ENCODE measurements at regions not wholly inside any gene's neighbourhood (a gene's known extent, or its start where the extent isn't known, plus 50 kb on each side); places are given as distances from the start of the nearest gene placed in this dataset.

GRCh38 chr21:18191139-18191538 is 53.5 kb upstream of the CHODL start:
- H3K27me3 ChIP-seq (ENCODE audit: control insufficient read depth, insufficient read depth), result no peaks in the 10 kb centered on the region
- ATAC-seq (no peak), DNase-seq (no peak)
- no peak overlapping the region for H3K4me3 ChIP-seq (ENCODE audit: low read length)
- no peak overlapping the region for H3K27ac ChIP-seq (ENCODE audit: low read length)
- H3K9me3 ChIP-seq (ENCODE audit: control insufficient read depth, low read length), result no peaks in the 10 kb centered on the region
- intact Hi-C loops (cut with DNase I), result no loop called here
- H3K4me1 ChIP-seq (ENCODE audit: control insufficient read depth, insufficient read depth, low read length), result no peaks in the 10 kb centered on the region

GRCh38 chr21:18178509-18178908 is 66.1 kb upstream of the CHODL start:
- intact Hi-C loops (cut with DNase I), result no loop called here
- Histone ChIP-seq H3K27ac (ENCODE audit: low read length) (no peak overlapping the region), H3K9me3 (ENCODE audit: control insufficient read depth, low read length) (no peaks in the 10 kb centered on the region), H3K27me3 (ENCODE audit: control insufficient read depth, insufficient read depth) (no peaks in the 10 kb centered on the region), H3K4me1 (ENCODE audit: control insufficient read depth, insufficient read depth, low read length) (no peaks in the 10 kb centered on the region), H3K4me3 (ENCODE audit: low read length) (no peak overlapping the region)
- DNase-seq, result no peak
- ATAC-seq, result no peak

- DNase-seq (no peak), ATAC-seq (no peak)
- Histone ChIP-seq H3K9me3 (ENCODE audit: control insufficient read depth, low read length) (no peaks in the 10 kb centered on the region), H3K27ac (ENCODE audit: low read length) (no peak overlapping the region), H3K27me3 (ENCODE audit: control insufficient read depth, insufficient read depth) (no peaks in the 10 kb centered on the region), H3K4me3 (ENCODE audit: low read length) (no peak overlapping the region), H3K4me1 (ENCODE audit: control insufficient read depth, insufficient read depth, low read length) (no peaks in the 10 kb centered on the region)
- intact Hi-C loops (cut with DNase I), result no loop called here
Measured at GRCh38 chr21:18174370-18174769, 70.3 kb upstream of the CHODL start.

- H3K27me3 ChIP-seq (ENCODE audit: control insufficient read depth, insufficient read depth), result no peaks in the 10 kb centered on the region
- H3K27ac ChIP-seq (ENCODE audit: low read length), result no peak overlapping the region
- H3K4me1 ChIP-seq (ENCODE audit: control insufficient read depth, insufficient read depth, low read length), result no peaks in the 10 kb centered on the region
- 96% methylated on average over 1 of the region's 2 CpGs for whole genome bisulfite sequencing
- H3K9me3 ChIP-seq (ENCODE audit: control insufficient read depth, low read length), result no peaks in the 10 kb centered on the region
- DNase-seq (no peak), ATAC-seq (no peak)
- no peak overlapping the region for H3K4me3 ChIP-seq (ENCODE audit: low read length)
- intact Hi-C loops (cut with DNase I), result no loop called here
Measured at GRCh38 chr21:18170829-18171228, 73.8 kb upstream of the CHODL start.

- 91% methylated on average over 2 of the region's 2 CpGs for WGBS
- no peak for ATAC-seq
Measured at GRCh38 chr21:18170221-18170620, 74.4 kb upstream of the CHODL start.

GRCh38 chr21:18168108-18168507 is 76.5 kb upstream of the CHODL start:
- DNase-seq (no peak), ATAC-seq (no peak)
- Histone ChIP-seq H3K27ac (ENCODE audit: low read length) (no peak overlapping the region), H3K9me3 (ENCODE audit: control insufficient read depth, low read length) (no peaks in the 10 kb centered on the region), H3K4me1 (ENCODE audit: control insufficient read depth, insufficient read depth, low read length) (no peaks in the 10 kb centered on the region), H3K27me3 (ENCODE audit: control insufficient read depth, insufficient read depth) (no peaks in the 10 kb centered on the region), H3K4me3 (ENCODE audit: low read length) (no peak overlapping the region)
- WGBS, result 83% methylated on average over 3 of the region's 3 CpGs
- intact Hi-C loops (cut with DNase I), result no loop called here

More at GRCh38 chr21:18170221-18170620, 74.4 kb upstream of the CHODL start:
- Histone ChIP-seq H3K27ac (ENCODE audit: low read length) (no peak overlapping the region), H3K4me1 (ENCODE audit: control insufficient read depth, insufficient read depth, low read length) (no peaks in the 10 kb centered on the region), H3K9me3 (ENCODE audit: control insufficient read depth, low read length) (no peaks in the 10 kb centered on the region), H3K4me3 (ENCODE audit: low read length) (no peak overlapping the region), H3K27me3 (ENCODE audit: control insufficient read depth, insufficient read depth) (no peaks in the 10 kb centered on the region)
- DNase-seq, result no peak
- intact Hi-C loops (cut with DNase I), result no loop called here

GRCh38 chr21:18164933-18165332 is 79.7 kb upstream of the CHODL start:
- WGBS, result 58% methylated on average over 6 of the region's 6 CpGs
- H3K4me1 ChIP-seq (ENCODE audit: control insufficient read depth, insufficient read depth, low read length), result no peaks in the 10 kb centered on the region

GRCh38 chr21:18164483-18164882 is 80.2 kb upstream of the CHODL start:
- no peaks in the 10 kb centered on the region for H3K4me1 ChIP-seq (ENCODE audit: control insufficient read depth, insufficient read depth, low read length)
- ATAC-seq (no peak), DNase-seq (no peak)
- intact Hi-C loops (cut with DNase I), result no loop called here
- no peak overlapping the region for H3K4me3 ChIP-seq (ENCODE audit: low read length)
- H3K27ac ChIP-seq (ENCODE audit: low read length), result no peak overlapping the region
- H3K9me3 ChIP-seq (ENCODE audit: control insufficient read depth, low read length), result no peaks in the 10 kb centered on the region
- 52% methylated on average over 3 of the region's 3 CpGs for WGBS
- no peaks in the 10 kb centered on the region for H3K27me3 ChIP-seq (ENCODE audit: control insufficient read depth, insufficient read depth)

More at GRCh38 chr21:18164933-18165332, 79.7 kb upstream of the CHODL start:
- H3K9me3 ChIP-seq (ENCODE audit: control insufficient read depth, low read length), result no peaks in the 10 kb centered on the region
- ATAC-seq (peak; percentile 26 to 51), DNase-seq (no peak)
- intact Hi-C loops (cut with DNase I), result no loop called here
- no peak overlapping the region for H3K27ac ChIP-seq (ENCODE audit: low read length)
- no peaks in the 10 kb centered on the region for H3K27me3 ChIP-seq (ENCODE audit: control insufficient read depth, insufficient read depth)
- H3K4me3 ChIP-seq (ENCODE audit: low read length), result no peak overlapping the region

GRCh38 chr21:18163956-18164355 is 80.7 kb upstream of the CHODL start:
- intact Hi-C loops (cut with DNase I), result no loop called here
- H3K4me1 ChIP-seq (ENCODE audit: control insufficient read depth, insufficient read depth, low read length), result no peaks in the 10 kb centered on the region
- no peaks in the 10 kb centered on the region for H3K27me3 ChIP-seq (ENCODE audit: control insufficient read depth, insufficient read depth)
- no peak overlapping the region for H3K4me3 ChIP-seq (ENCODE audit: low read length)
- ATAC-seq (no peak), DNase-seq (no peak)
- H3K9me3 ChIP-seq (ENCODE audit: control insufficient read depth, low read length), result no peaks in the 10 kb centered on the region
- no peak overlapping the region for H3K27ac ChIP-seq (ENCODE audit: low read length)

- DNase-seq (no peak), ATAC-seq (no peak)
- Histone ChIP-seq H3K27ac (ENCODE audit: low read length) (no peak overlapping the region), H3K4me1 (ENCODE audit: control insufficient read depth, insufficient read depth, low read length) (no peaks in the 10 kb centered on the region), H3K4me3 (ENCODE audit: low read length) (no peak overlapping the region), H3K9me3 (ENCODE audit: control insufficient read depth, low read length) (no peaks in the 10 kb centered on the region), H3K27me3 (ENCODE audit: control insufficient read depth, insufficient read depth) (no peaks in the 10 kb centered on the region)
- intact Hi-C loops (cut with DNase I), result no loop called here
- 92% methylated on average over 3 of the region's 3 CpGs for WGBS
Measured at GRCh38 chr21:18161841-18162240, 82.8 kb upstream of the CHODL start.

GRCh38 chr21:18157406-18157805 is 87.2 kb upstream of the CHODL start:
- no peak for DNase-seq
- H3K9me3 ChIP-seq (ENCODE audit: control insufficient read depth, low read length), result no peaks in the 10 kb centered on the region

GRCh38 chr21:18155508-18156193 is 89.0 kb upstream of the CHODL start:
- H3K27ac ChIP-seq (ENCODE audit: low read length), result no peak overlapping the region
- DNase-seq, result no peak
- intact Hi-C loops (cut with DNase I), result no loop called here
- no peaks in the 10 kb centered on the region for H3K9me3 ChIP-seq (ENCODE audit: control insufficient read depth, low read length)
- H3K4me1 ChIP-seq (ENCODE audit: control insufficient read depth, insufficient read depth, low read length), result peaks cover 1% of the 10 kb centered on the region
- peak; percentile 52 to 85 for ATAC-seq
- no peak overlapping the region for H3K4me3 ChIP-seq (ENCODE audit: low read length)
- H3K27me3 ChIP-seq (ENCODE audit: control insufficient read depth, insufficient read depth), result no peaks in the 10 kb centered on the region
- 49% methylated on average over 5 of the region's 5 CpGs for whole genome bisulfite sequencing

More at GRCh38 chr21:18157406-18157805, 87.2 kb upstream of the CHODL start:
- H3K27ac ChIP-seq (ENCODE audit: low read length), result no peak overlapping the region
- H3K27me3 ChIP-seq (ENCODE audit: control insufficient read depth, insufficient read depth), result no peaks in the 10 kb centered on the region
- H3K4me3 ChIP-seq (ENCODE audit: low read length), result no peak overlapping the region
- ATAC-seq, result no peak
- intact Hi-C loops (cut with DNase I), result no loop called here
- 83% methylated on average over 1 of the region's 1 CpG for WGBS
- H3K4me1 ChIP-seq (ENCODE audit: control insufficient read depth, insufficient read depth, low read length), result peaks cover 1% of the 10 kb centered on the region
